Activated naive CD8-positive, alpha-beta T cell (primary cell): ENCODE measurements at regions not wholly inside any gene's neighbourhood (a gene's known extent, or its start where the extent isn't known, plus 50 kb on each side); places are given as distances from the start of the nearest gene placed in this dataset.
"Not testable (repeated sequence)": the region's sequence is repeated elsewhere in the genome, so short reads cannot be mapped to it uniquely, and the experiment has no call there.

Source experiments
- H3K27ac Mint-ChIP-seq: one replicate; pipeline ENCODE4 v1.8.0; 2021; ENCODE audit warnings: mixed read lengths
- H3K27me3 Mint-ChIP-seq: one replicate; pipeline ENCODE4 v1.8.0; 2021; ENCODE audit warnings: mixed read lengths
- H3K36me3 Mint-ChIP-seq: one replicate; pipeline ENCODE4 v1.8.0; 2021; ENCODE audit warnings: mixed read lengths
- H3K4me1 Mint-ChIP-seq: one replicate; pipeline ENCODE4 v1.8.0; 2021; ENCODE audit warnings: low read depth, mixed read lengths
- H3K4me3 Mint-ChIP-seq: one replicate; pipeline ENCODE4 v1.8.0; 2021; ENCODE audit warnings: mild to moderate bottlenecking, mixed read lengths
- H3K9me3 Mint-ChIP-seq: one replicate; pipeline ENCODE4 v1.8.0; 2021; ENCODE audit warnings: low read depth, mixed read lengths

GRCh38 chr15:36039996-36040572 is 494.1 kb upstream of the DPH6 start:
- no peak overlapping the region for H3K27ac Mint-ChIP-seq
- no peaks in the 10 kb centered on the region for H3K27me3 Mint-ChIP-seq
- no peaks in the 10 kb centered on the region for H3K4me1 Mint-ChIP-seq
- H3K9me3 Mint-ChIP-seq: no peaks in the 10 kb centered on the region
- H3K4me3 Mint-ChIP-seq: no peak overlapping the region
- H3K36me3 Mint-ChIP-seq: no peaks in the 10 kb centered on the region

GRCh38 chr15:36047018-36047716 is 501.2 kb upstream of the DPH6 start:
- not testable (repeated sequence) for H3K4me3 Mint-ChIP-seq, H3K36me3 Mint-ChIP-seq, H3K27me3 Mint-ChIP-seq, H3K27ac Mint-ChIP-seq, H3K9me3 Mint-ChIP-seq, H3K4me1 Mint-ChIP-seq

GRCh38 chr15:36050899-36051298 is 504.9 kb upstream of the DPH6 start:
- Mint-ChIP-seq H3K36me3 (no peaks in the 10 kb centered on the region), H3K9me3 (no peaks in the 10 kb centered on the region), H3K4me1 (no peaks in the 10 kb centered on the region), H3K27me3 (no peaks in the 10 kb centered on the region), H3K27ac (no peak overlapping the region), H3K4me3 (no peak overlapping the region)

- H3K27ac Mint-ChIP-seq, H3K36me3 Mint-ChIP-seq, H3K4me1 Mint-ChIP-seq, H3K4me3 Mint-ChIP-seq, H3K27me3 Mint-ChIP-seq, H3K9me3 Mint-ChIP-seq: not testable (repeated sequence)
Observed at GRCh38 chr15:36052641-36053040, 506.7 kb upstream of the DPH6 start.

- Mint-ChIP-seq H3K36me3 (no peaks in the 10 kb centered on the region), H3K4me3 (no peak overlapping the region), H3K4me1 (no peaks in the 10 kb centered on the region), H3K27ac (no peak overlapping the region), H3K9me3 (no peaks in the 10 kb centered on the region), H3K27me3 (no peaks in the 10 kb centered on the region)
Observed at GRCh38 chr15:36053746-36054145, 507.8 kb upstream of the DPH6 start.

GRCh38 chr15:36059596-36059995 is 513.6 kb upstream of the DPH6 start:
- H3K4me1 Mint-ChIP-seq: no peaks in the 10 kb centered on the region
- H3K27me3 Mint-ChIP-seq: no peaks in the 10 kb centered on the region
- H3K27ac Mint-ChIP-seq: no peak overlapping the region
- H3K4me3 Mint-ChIP-seq: no peak overlapping the region
- no peaks in the 10 kb centered on the region for H3K36me3 Mint-ChIP-seq
- no peaks in the 10 kb centered on the region for H3K9me3 Mint-ChIP-seq

GRCh38 chr15:36062357-36062756 is 516.4 kb upstream of the DPH6 start:
- no peak overlapping the region for H3K27ac Mint-ChIP-seq
- H3K36me3 Mint-ChIP-seq: no peaks in the 10 kb centered on the region
- H3K4me3 Mint-ChIP-seq: no peak overlapping the region
- H3K9me3 Mint-ChIP-seq: no peaks in the 10 kb centered on the region
- no peaks in the 10 kb centered on the region for H3K27me3 Mint-ChIP-seq
- no peaks in the 10 kb centered on the region for H3K4me1 Mint-ChIP-seq

- Mint-ChIP-seq H3K27me3 (peaks cover 2% of the 10 kb centered on the region), H3K36me3 (no peaks in the 10 kb centered on the region), H3K9me3 (no peaks in the 10 kb centered on the region), H3K4me3 (no peak overlapping the region), H3K4me1 (no peaks in the 10 kb centered on the region), H3K27ac (no peak overlapping the region)
Observed at GRCh38 chr15:36066757-36067156, 512.7 kb upstream of the CDIN1 start.

- H3K4me3 Mint-ChIP-seq: no peak overlapping the region
- no peak overlapping the region for H3K27ac Mint-ChIP-seq
- H3K4me1 Mint-ChIP-seq: no peaks in the 10 kb centered on the region
- peaks cover 2% of the 10 kb centered on the region for H3K27me3 Mint-ChIP-seq
- H3K36me3 Mint-ChIP-seq: no peaks in the 10 kb centered on the region
- no peaks in the 10 kb centered on the region for H3K9me3 Mint-ChIP-seq
Observed at GRCh38 chr15:36067483-36068274, 511.7 kb upstream of the CDIN1 start.

GRCh38 chr15:36075333-36075732 is 504.1 kb upstream of the CDIN1 start:
- Mint-ChIP-seq H3K4me3 (no peak overlapping the region), H3K27me3 (no peaks in the 10 kb centered on the region), H3K27ac (no peak overlapping the region), H3K36me3 (no peaks in the 10 kb centered on the region), H3K9me3 (no peaks in the 10 kb centered on the region), H3K4me1 (no peaks in the 10 kb centered on the region)

- Mint-ChIP-seq H3K4me1 (no peaks in the 10 kb centered on the region), H3K4me3 (no peak overlapping the region), H3K36me3 (no peaks in the 10 kb centered on the region), H3K9me3 (peaks cover 16% of the 10 kb centered on the region), H3K27ac (no peak overlapping the region), H3K27me3 (no peaks in the 10 kb centered on the region)
Observed at GRCh38 chr15:36079021-36079420, 500.4 kb upstream of the CDIN1 start.

- no peak overlapping the region for H3K27ac Mint-ChIP-seq
- no peaks in the 10 kb centered on the region for H3K27me3 Mint-ChIP-seq
- H3K4me1 Mint-ChIP-seq: no peaks in the 10 kb centered on the region
- H3K4me3 Mint-ChIP-seq: no peak overlapping the region
- H3K36me3 Mint-ChIP-seq: no peaks in the 10 kb centered on the region
- H3K9me3 Mint-ChIP-seq: peaks cover 22% of the 10 kb centered on the region
Observed at GRCh38 chr15:36080759-36081158, 498.7 kb upstream of the CDIN1 start.

- Mint-ChIP-seq H3K4me3 (no peak overlapping the region), H3K9me3 (peaks cover 3% of the 10 kb centered on the region), H3K4me1 (no peaks in the 10 kb centered on the region), H3K36me3 (no peaks in the 10 kb centered on the region), H3K27me3 (no peaks in the 10 kb centered on the region), H3K27ac (no peak overlapping the region)
Observed at GRCh38 chr15:36090286-36090946, 489.0 kb upstream of the CDIN1 start.

- no peaks in the 10 kb centered on the region for H3K4me1 Mint-ChIP-seq
- no peaks in the 10 kb centered on the region for H3K27me3 Mint-ChIP-seq
- no peaks in the 10 kb centered on the region for H3K9me3 Mint-ChIP-seq
- no peak overlapping the region for H3K27ac Mint-ChIP-seq
- H3K4me3 Mint-ChIP-seq: no peak overlapping the region
- no peaks in the 10 kb centered on the region for H3K36me3 Mint-ChIP-seq
Observed at GRCh38 chr15:36106640-36107335, 472.6 kb upstream of the CDIN1 start.

GRCh38 chr15:36108541-36108940 is 470.9 kb upstream of the CDIN1 start:
- Mint-ChIP-seq H3K9me3 (no peaks in the 10 kb centered on the region), H3K4me1 (no peaks in the 10 kb centered on the region), H3K4me3 (no peak overlapping the region), H3K27me3 (no peaks in the 10 kb centered on the region), H3K27ac (no peak overlapping the region), H3K36me3 (no peaks in the 10 kb centered on the region)
